A549 (cell line): ENCODE measurements at regions not wholly inside any gene's neighbourhood (a gene's known extent, or its start where the extent isn't known, plus 50 kb on each side); places are given as distances from the start of the nearest gene placed in this dataset.

ENCODE experiments used
- ATAC-seq, 2 experiments: fragments of 200-7000 bp in 1 of 2; fragments of >200 bp in 1 of 2; cut with Nextera tagmentation in 1 of 2; cut with Tn5 transposase in 1 of 2; 3 replicates each; pipeline versions ENCODE4 v1.8.0 to v1.9.1; 2018 to 2020; ENCODE audit warnings: mild to moderate bottlenecking in 1 of 2, moderate library complexity in 1 of 2
- CTCF ChIA-PET: fragments of 300-600 bp; sonication (Branson Sonifier 250); formaldehyde crosslinking; extraction: SDS; loops from one replicate; lab custom pipeline; 2021; ENCODE audit warnings: antibody characterized with exemption, inconsistent platforms; lab: Yijun Ruan, JAX
- POLR2A ChIA-PET: fragments of 350-600 bp; formaldehyde crosslinking; extraction: SDS; loops from one replicate; lab custom pipeline; 2021; ENCODE audit warnings: antibody characterized with exemption, inconsistent platforms; lab: Yijun Ruan, JAX
- DNase-seq, 2 experiments: peaks; one replicate each; pipeline versions ENCODE4 v3.0.0 to v3.0.0-alpha.2; 2011 to 2016; ENCODE audit warnings: low read depth in 1 of 2, low spot score in 1 of 2
- FAIRE-seq: peaks from 2 replicates; lab custom pipeline; 2011; peaks lifted over from hg19 to GRCh38; lab: Jason Lieb, UNC
- H3K27ac ChIP-seq, 2 experiments: fragments of >200 bp; sonication (Bioruptor Twin); formaldehyde crosslinking; 3 replicates each; pipeline ENCODE4 v1.5.1; 2016 to 2017
- H3K4me1 ChIP-seq: fragments of >200 bp; sonication (Bioruptor Twin); formaldehyde crosslinking; 3 replicates; pipeline ENCODE4 v1.6.1; 2016
- H3K4me2 ChIP-seq: fragments of >200 bp; sonication (Bioruptor Twin); formaldehyde crosslinking; 3 replicates; pipeline ENCODE4 v1.6.1; 2016
- H3K4me3 ChIP-seq: fragments of >200 bp; sonication (Bioruptor Twin); formaldehyde crosslinking; 3 replicates; pipeline ENCODE4 v1.5.1; 2016
- H3K9me3 ChIP-seq: fragments of >200 bp; sonication (Bioruptor Twin); formaldehyde crosslinking; 3 replicates; pipeline ENCODE4 v1.6.1; 2016
- CHD2 ChIP-seq: fragments of 150-350 bp; IDR thresholded peaks from 2 replicates; pipeline ENCODE4 v1.6.1; 2014; ENCODE audit warnings: low read length; ENCODE audit not compliant: partially characterized antibody
- CHD4 ChIP-seq: fragments of 200-600 bp; sonication (generic); IDR thresholded peaks from 2 replicates; pipeline ENCODE4 v1.6.1; 2016; ENCODE audit warnings: antibody characterized with exemption, mild to moderate bottlenecking, borderline replicate concordance
- CTCF ChIP-seq: fragments of >200 bp; sonication (Bioruptor Twin); formaldehyde crosslinking; IDR thresholded peaks from 3 replicates; pipeline ENCODE4 v1.5.1; 2016
- E2F6 ChIP-seq: IDR thresholded peaks from 2 replicates; pipeline ENCODE4 v1.6.1; 2012; ENCODE audit warnings: low read depth, borderline replicate concordance
- EHF ChIP-seq: fragments of 250-450 bp; sonication (Bioruptor Pico); IDR thresholded peaks from 2 replicates; pipeline ENCODE4 v1.5.0; 2020; ENCODE audit warnings: mild to moderate bottlenecking
- EHMT2 ChIP-seq: fragments of 200-600 bp; sonication (generic); IDR thresholded peaks from 2 replicates; pipeline ENCODE4 v1.6.1; 2016; ENCODE audit warnings: antibody characterized with exemption, low read depth, mild to moderate bottlenecking, moderate library complexity
- ELK1 ChIP-seq: fragments of 150-350 bp; IDR thresholded peaks from 2 replicates; pipeline ENCODE4 v1.6.1; 2014; ENCODE audit warnings: low read depth, mild to moderate bottlenecking, low read length
- EP300 ChIP-seq, 2 experiments: fragments of >200 bp; sonication (Bioruptor Twin); formaldehyde crosslinking; IDR thresholded peaks; 2 replicates in 1 of 2; 3 replicates in 1 of 2; pipeline ENCODE4 v1.6.1; 2016 to 2017
- FOSL2 ChIP-seq, 2 experiments: fragments of 450-650 bp in 1 of 2; fragments of >200 bp in 1 of 2; sonication (Bioruptor Twin) in 1 of 2; formaldehyde crosslinking; IDR thresholded peaks; 2 replicates each; pipeline versions ENCODE4 v1.5.0 to v1.6.1; 2016 to 2020; ENCODE audit warnings: mild to moderate bottlenecking in 1 of 2, moderate library complexity in 1 of 2
- FOXS1 ChIP-seq: fragments of 250-450 bp; sonication (Bioruptor Pico); IDR thresholded peaks from 2 replicates; pipeline ENCODE4 v1.5.0; 2020; ENCODE audit warnings: mild to moderate bottlenecking, moderate library complexity
- HES2 ChIP-seq: fragments of >200 bp; sonication (Bioruptor Twin); formaldehyde crosslinking; IDR thresholded peaks from 2 replicates; pipeline ENCODE4 v1.6.1; 2016
- HOXB5 ChIP-seq: fragments of 250-450 bp; sonication (Bioruptor Pico); IDR thresholded peaks from 2 replicates; pipeline ENCODE4 v1.5.0; 2020; ENCODE audit warnings: mild to moderate bottlenecking, moderate library complexity
- JUNB ChIP-seq: fragments of >200 bp; sonication (Bioruptor Twin); formaldehyde crosslinking; IDR thresholded peaks from 2 replicates; pipeline ENCODE4 v1.6.1; 2016
- KDM5A ChIP-seq: fragments of 200-600 bp; sonication (generic); IDR thresholded peaks from 2 replicates; pipeline ENCODE4 v1.6.1; 2016; ENCODE audit warnings: antibody characterized with exemption, mild to moderate bottlenecking
- MAX ChIP-seq: IDR thresholded peaks from 2 replicates; pipeline ENCODE4 v1.6.1; 2012
- MAZ ChIP-seq: fragments of 150-350 bp; IDR thresholded peaks from 2 replicates; pipeline ENCODE4 v1.6.1; 2014; ENCODE audit warnings: antibody characterized with exemption, low read depth, low read length, borderline replicate concordance
- NFE2L2 ChIP-seq: fragments of 150-350 bp; conservative IDR thresholded peaks from 2 replicates; pipeline ENCODE4 v1.6.1; 2014; ENCODE audit warnings: low read length
- NPAS2 ChIP-seq: fragments of 250-450 bp; sonication (Bioruptor Pico); IDR thresholded peaks from 2 replicates; pipeline ENCODE4 v1.8.0; 2022; ENCODE audit warnings: mild to moderate bottlenecking, moderate library complexity, borderline replicate concordance
- PHF8 ChIP-seq: fragments of 200-600 bp; sonication (generic); IDR thresholded peaks from 2 replicates; pipeline ENCODE4 v1.6.1; 2016; ENCODE audit warnings: low read depth, mild to moderate bottlenecking, antibody characterized with exemption, moderate library complexity, borderline replicate concordance
- RAD21 ChIP-seq, 2 experiments: fragments of >200 bp in 1 of 2; sonication (Bioruptor Twin) in 1 of 2; formaldehyde crosslinking in 1 of 2; IDR thresholded peaks in 1 of 2; conservative IDR thresholded peaks in 1 of 2; 2 replicates in 1 of 2; 3 replicates in 1 of 2; pipeline ENCODE4 v1.6.1; 2012 to 2018; ENCODE audit warnings: inconsistent platforms in 1 of 2
- RARB ChIP-seq: fragments of 250-450 bp; sonication (Bioruptor Pico); IDR thresholded peaks from 2 replicates; pipeline ENCODE4 v1.8.0; 2021; ENCODE audit warnings: mild to moderate bottlenecking, moderate library complexity
- RCOR1 ChIP-seq: fragments of 150-350 bp; IDR thresholded peaks from 2 replicates; pipeline ENCODE4 v1.6.1; 2014; ENCODE audit warnings: antibody characterized with exemption, low read length, low read depth
- RFX5 ChIP-seq: fragments of 450-650 bp; IDR thresholded peaks from 2 replicates; pipeline ENCODE4 v1.7.1; 2014; ENCODE audit warnings: antibody characterized with exemption, mild to moderate bottlenecking, moderate library complexity
- RNF2 ChIP-seq: fragments of 200-600 bp; sonication (generic); IDR thresholded peaks from 2 replicates; pipeline ENCODE4 v1.6.1; 2016; ENCODE audit warnings: low read depth, mild to moderate bottlenecking, antibody characterized with exemption, moderate library complexity, borderline replicate concordance
- SMC3 ChIP-seq: fragments of >200 bp; sonication (Bioruptor Twin); formaldehyde crosslinking; IDR thresholded peaks from 3 replicates; pipeline ENCODE4 v1.6.1; 2018; ENCODE audit warnings: inconsistent platforms
- TFCP2L1 ChIP-seq: fragments of 250-450 bp; sonication (Bioruptor Pico); IDR thresholded peaks from 2 replicates; pipeline ENCODE4 v1.5.0; 2021; ENCODE audit warnings: mild to moderate bottlenecking
- ZSCAN20 ChIP-seq: fragments of 250-450 bp; sonication (Bioruptor Pico); IDR thresholded peaks from 2 replicates; pipeline ENCODE4 v1.8.0; 2022; ENCODE audit warnings: mild to moderate bottlenecking, moderate library complexity
- WGBS: methylation state at CpG from one replicate; pipeline ENCODE4 v1.1.6; 2017; ENCODE audit errors: missing lambda C conversion rate; 5-methylcytosine and 5-hydroxymethylcytosine counted together

DNA sequence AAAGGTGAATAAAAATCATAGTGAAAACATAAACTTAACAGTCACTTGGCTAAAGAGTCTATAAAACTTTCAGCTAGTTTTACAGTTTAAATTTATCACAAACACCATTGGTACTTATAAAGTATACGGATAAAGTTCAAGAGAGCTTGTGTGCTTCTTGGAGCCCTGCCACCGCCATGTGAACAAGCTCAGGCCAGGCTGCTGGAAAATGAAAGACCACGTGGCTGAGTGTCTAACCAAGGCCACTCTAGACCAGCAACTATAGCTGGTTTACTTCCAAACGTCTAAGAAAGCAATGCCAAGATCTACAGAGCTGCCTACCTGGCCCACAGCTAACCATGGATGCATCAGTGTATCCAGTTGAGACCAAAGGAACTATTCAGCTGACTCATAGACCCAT, 66.3 kb upstream of the API5 start:
- no peak overlapping the region for H3K4me3 ChIP-seq
- ATAC-seq, result no peak
- WGBS, result 9% methylated on average over 4 of the region's 4 CpGs
- no peak for FAIRE-seq
- no peak overlapping the region for H3K27ac ChIP-seq
- no peaks in the 10 kb centered on the region for H3K9me3 ChIP-seq
- no peak for TF ChIP-seq PHF8
- no peak for TF ChIP-seq CHD2
- no peak for TF ChIP-seq NFE2L2
- TF ChIP-seq MAZ, result no peak
- TF ChIP-seq ZSCAN20 (CRISPR knock-in tag), result no peak
- TF ChIP-seq E2F6, result no peak
- TF ChIP-seq EP300 (IDR thresholded peaks at IDR 0.05), result no peak
- TF ChIP-seq RNF2, result no peak
- TF ChIP-seq TFCP2L1 (CRISPR knock-in tag), result no peak
- TF ChIP-seq RAD21 (conservative IDR thresholded peaks at IDR 0.05 in 1 of 2, IDR thresholded peaks at IDR 0.05 in 1 of 2), result no peak
- TF ChIP-seq NPAS2 (CRISPR knock-in tag), result no peak
- TF ChIP-seq CTCF, result no peak
- TF ChIP-seq RCOR1, result no peak
- TF ChIP-seq EHMT2, result no peak
- no peak for TF ChIP-seq FOXS1
- ChIA-PET CTCF (interaction anchor here (1.1 to 3.2 kb wide), 2 partner anchors 11 to 37 kb away, joined by 5 to 9 read pairs; no protein-coding TSS in a partner anchor), POLR2A (no interaction called here)
- no peak for DNase-seq
- no peaks in the 10 kb centered on the region for H3K4me1 ChIP-seq
- no peak overlapping the region for H3K4me2 ChIP-seq

- CTCF ChIA-PET, result interaction anchor here (1.1 kb wide), 1 partner anchor 32 kb away, joined by 4 read pairs; no protein-coding TSS in a partner anchor
- TF ChIP-seq ZSCAN20 (CRISPR knock-in tag), result no peak
Observed at GRCh38 chr11:43250309-43250708, 61.5 kb upstream of the API5 start.

DNA sequence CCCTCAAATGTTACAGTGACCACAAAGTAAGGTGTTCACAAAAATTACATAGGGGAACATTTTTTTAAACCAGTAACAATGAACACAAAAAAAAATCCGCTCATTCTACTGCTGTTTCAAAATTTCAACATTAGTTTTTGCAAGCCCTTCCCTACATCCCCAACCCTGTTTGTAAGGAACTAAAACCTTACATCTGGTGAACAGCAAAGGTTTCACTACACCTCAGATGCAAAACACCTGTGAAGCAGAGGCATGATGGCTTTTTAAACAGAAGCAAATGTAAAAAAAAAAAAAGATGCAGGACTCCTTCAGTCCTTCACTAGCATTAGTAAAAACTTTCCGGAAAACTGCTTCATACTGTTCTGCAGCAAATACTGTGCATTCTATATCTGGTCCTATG, 50.0 kb upstream of the API5 start:
- ATAC-seq (no peak), DNase-seq (no peak), FAIRE-seq (no peak)
- Histone ChIP-seq H3K9me3 (no peaks in the 10 kb centered on the region), H3K4me3 (no peak overlapping the region), H3K27ac (no peak overlapping the region), H3K4me1 (no peaks in the 10 kb centered on the region), H3K4me2 (no peak overlapping the region)
- 49% methylated on average over 2 of the region's 2 CpGs for WGBS
- ChIA-PET CTCF (no interaction called here), POLR2A (no interaction called here)
- TF ChIP-seq MAX (no peak), KDM5A (no peak), TFCP2L1 (CRISPR knock-in tag) (no peak), CTCF (no peak), RFX5 (no peak), HOXB5 (CRISPR knock-in tag) (no peak), ZSCAN20 (CRISPR knock-in tag) (no peak), FOSL2 (IDR thresholded peaks at IDR 0.05) (no peak), FOSL2 (CRISPR knock-in tag; IDR thresholded peaks at IDR 0.05) (no peak), JUNB (no peak), RAD21 (conservative IDR thresholded peaks at IDR 0.05 in 1 of 2, IDR thresholded peaks at IDR 0.05 in 1 of 2) (no peak), SMC3 (no peak), PHF8 (no peak), RARB (CRISPR knock-in tag) (no peak), HES2 (no peak), CHD4 (no peak), CHD2 (no peak), ELK1 (no peak), EHF (CRISPR knock-in tag) (no peak)

More at GRCh38 chr11:43250309-43250708, 61.5 kb upstream of the API5 start:
- FAIRE-seq, result no peak
- H3K27ac ChIP-seq, result no peak overlapping the region
- DNase-seq, result no peak
- H3K9me3 ChIP-seq, result no peaks in the 10 kb centered on the region
- H3K4me1 ChIP-seq, result no peaks in the 10 kb centered on the region
- no peak for ATAC-seq
- no peak overlapping the region for H3K4me2 ChIP-seq
- H3K4me3 ChIP-seq, result no peak overlapping the region
- POLR2A ChIA-PET, result no interaction called here
